ENCODE measurements at regions not wholly inside any gene's neighbourhood (a gene's known extent, or its start where the extent isn't known, plus 50 kb on each side); places are given as distances from the start of the nearest gene placed in this dataset.

- peaks cover 5% of the 10 kb centered on the region; the same call in 1 of the 2 replicates for H3K9me3 ChIP-seq (ENCODE audit: insufficient read depth, low read depth)
- no peaks in the 10 kb centered on the region for H3K27me3 ChIP-seq (ENCODE audit: insufficient read depth, low read depth)
- intact Hi-C loops (cut with micrococcal nuclease; ENCODE audit: unreplicated experiment), result no loop called here
- H3K79me2 ChIP-seq (ENCODE audit: low read depth), result no peaks in the 10 kb centered on the region
- no peaks in the 10 kb centered on the region for H3K36me3 ChIP-seq (ENCODE audit: low read depth)
- DNase-seq, result no peak
- H3K4me2 ChIP-seq, result no peak overlapping the region
- no peak overlapping the region for H2AFZ ChIP-seq
- no peaks in the 10 kb centered on the region for H3F3A ChIP-seq (ENCODE audit: insufficient read depth, low read depth)
- H3K27ac ChIP-seq, result no peak overlapping the region
- no peaks in the 10 kb centered on the region for H3K4me1 ChIP-seq (replicated peaks; ENCODE audit: insufficient read depth)
- ChIA-PET POLR2A (ENCODE audit: unreplicated experiment) (no interaction called here), CTCF (no interaction called here)
- BruUV-seq (replicated peaks), result no TSS peak
- no peak overlapping the region for H3K4me3 ChIP-seq
- TF ChIP-seq CTCF (conservative IDR thresholded peaks at IDR 0.05), result no peak
- no peak for TF ChIP-seq EZH2 (IDR thresholded peaks at IDR 0.05; ENCODE audit: low read depth)
- H3K9me2 ChIP-seq (ENCODE audit: insufficient read depth), result no peaks in the 10 kb centered on the region; the same call in 1 of the 2 replicates
- H4K20me1 ChIP-seq (ENCODE audit: insufficient read depth), result no peaks in the 10 kb centered on the region
Measured at GRCh38 chr11:109798521-109798920, 294.7 kb upstream of the ZC3H12C start.

- POLR2A ChIA-PET (ENCODE audit: unreplicated experiment), result no interaction called here
Measured at GRCh38 chr11:109799604-109800003, 293.6 kb upstream of the ZC3H12C start.

GRCh38 chr11:109804911-109805310 is 288.3 kb upstream of the ZC3H12C start:
- H3K9me3 ChIP-seq (ENCODE audit: insufficient read depth, low read depth), result no peaks in the 10 kb centered on the region
- no peak overlapping the region for H2AFZ ChIP-seq
- ChIA-PET CTCF (no interaction called here), POLR2A (ENCODE audit: unreplicated experiment) (no interaction called here)
- DNase-seq, result no peak
- H3K4me2 ChIP-seq, result no peak overlapping the region
- H3K79me2 ChIP-seq (ENCODE audit: low read depth), result no peaks in the 10 kb centered on the region
- intact Hi-C loops (cut with micrococcal nuclease; ENCODE audit: unreplicated experiment), result no loop called here
- no peaks in the 10 kb centered on the region for H3K36me3 ChIP-seq (ENCODE audit: low read depth)
- no peaks in the 10 kb centered on the region for H4K20me1 ChIP-seq (ENCODE audit: insufficient read depth)
- no peaks in the 10 kb centered on the region for H3K9me2 ChIP-seq (ENCODE audit: insufficient read depth)
- no peak overlapping the region for H3K4me3 ChIP-seq
- H3K4me1 ChIP-seq (replicated peaks; ENCODE audit: insufficient read depth), result no peaks in the 10 kb centered on the region
- TF ChIP-seq EZH2 (IDR thresholded peaks at IDR 0.05; ENCODE audit: low read depth) (no peak), CTCF (conservative IDR thresholded peaks at IDR 0.05) (no peak)
- no peaks in the 10 kb centered on the region for H3K27me3 ChIP-seq (ENCODE audit: insufficient read depth, low read depth)
- BruUV-seq (replicated peaks), result no TSS peak
- H3K27ac ChIP-seq, result no peak overlapping the region
- no peaks in the 10 kb centered on the region for H3F3A ChIP-seq (ENCODE audit: insufficient read depth, low read depth)

More at GRCh38 chr11:109799604-109800003, 293.6 kb upstream of the ZC3H12C start:
- CTCF ChIA-PET, result no interaction called here
- no peaks in the 10 kb centered on the region for H3K79me2 ChIP-seq (ENCODE audit: low read depth)
- intact Hi-C loops (cut with micrococcal nuclease; ENCODE audit: unreplicated experiment), result no loop called here
- H3K9me3 ChIP-seq (ENCODE audit: insufficient read depth, low read depth), result peaks cover 5% of the 10 kb centered on the region; the same call in 1 of the 2 replicates
- no peak overlapping the region for H3K4me2 ChIP-seq
- H3K36me3 ChIP-seq (ENCODE audit: low read depth), result no peaks in the 10 kb centered on the region
- H2AFZ ChIP-seq, result no peak overlapping the region
- TF ChIP-seq CTCF (conservative IDR thresholded peaks at IDR 0.05) (no peak), EZH2 (IDR thresholded peaks at IDR 0.05; ENCODE audit: low read depth) (no peak)
- no TSS peak for BruUV-seq (replicated peaks)
- no peaks in the 10 kb centered on the region for H3K9me2 ChIP-seq (ENCODE audit: insufficient read depth)
- no peaks in the 10 kb centered on the region for H3K27me3 ChIP-seq (ENCODE audit: insufficient read depth, low read depth)
- DNase-seq, result no peak
- H3K4me1 ChIP-seq (replicated peaks; ENCODE audit: insufficient read depth), result no peaks in the 10 kb centered on the region
- H4K20me1 ChIP-seq (ENCODE audit: insufficient read depth), result no peaks in the 10 kb centered on the region
- no peaks in the 10 kb centered on the region for H3F3A ChIP-seq (ENCODE audit: insufficient read depth, low read depth)
- H3K4me3 ChIP-seq, result no peak overlapping the region
- H3K27ac ChIP-seq, result no peak overlapping the region

Measured in PC-9 (cell line).